H1 (cell line): ENCODE measurements at regions not wholly inside any gene's neighbourhood (a gene's known extent, or its start where the extent isn't known, plus 50 kb on each side); places are given as distances from the start of the nearest gene placed in this dataset.

Experiments used
- CTCF ChIA-PET: fragments of 300-600 bp; sonication (Branson Sonifier 250); formaldehyde crosslinking; loops from one replicate; lab custom pipeline; 2021; ENCODE audit not compliant: partially characterized antibody; lab: Charles Lee
- POLR2A ChIA-PET: fragments of 300-600 bp; sonication (Branson Sonifier 250); formaldehyde crosslinking; loops from one replicate; lab custom pipeline; 2021; ENCODE audit warnings: inconsistent platforms; ENCODE audit not compliant: partially characterized antibody; lab: Charles Lee
- DNase-seq, 2 experiments: peaks; one replicate each; pipeline versions ENCODE4 v3.0.0 to v3.0.0-alpha.2; 2010 to 2022; ENCODE audit warnings: low spot score in 2 of 2, low read depth in 1 of 2, mixed read lengths in 1 of 2
- FAIRE-seq: peaks from 2 replicates; lab custom pipeline; 2011; peaks lifted over from hg19 to GRCh38; lab: Jason Lieb, UNC
- H2AFZ ChIP-seq: 2 replicates; pipeline ENCODE4 v1.8.1; 2012; ENCODE audit warnings: low read length, inconsistent platforms
- H2AK5ac ChIP-seq: 2 replicates; pipeline ENCODE4 v1.6.1; 2013; ENCODE audit warnings: low read depth, low read length
- H2BK120ac ChIP-seq: replicated peaks from 2 replicates; pipeline ENCODE3; 2013; ENCODE audit warnings: low read depth, low read length, inconsistent platforms
- H2BK12ac ChIP-seq: 2 replicates; pipeline ENCODE4 v1.6.1; 2013; ENCODE audit warnings: low read depth, low read length
- H2BK15ac ChIP-seq: 2 replicates; pipeline ENCODE4 v1.6.1; 2013; ENCODE audit warnings: low read length
- H2BK20ac ChIP-seq: 2 replicates; pipeline ENCODE4 v1.6.1; 2013; ENCODE audit warnings: low read length
- H2BK5ac ChIP-seq: 2 replicates; pipeline ENCODE4 v1.6.1; 2013; ENCODE audit warnings: low read depth, low read length
- H3K14ac ChIP-seq: 2 replicates; pipeline ENCODE4 v1.6.1; 2013; ENCODE audit warnings: inconsistent platforms; ENCODE audit not compliant: insufficient read length
- H3K18ac ChIP-seq: 2 replicates; pipeline ENCODE4 v1.6.1; 2013; ENCODE audit warnings: low read length; ENCODE audit errors: extremely low read depth
- H3K23ac ChIP-seq: 2 replicates; pipeline ENCODE4 v1.6.1; 2013; ENCODE audit warnings: inconsistent platforms; ENCODE audit not compliant: insufficient read length
- H3K23me2 ChIP-seq: 2 replicates; pipeline ENCODE4 v1.6.1; 2013; ENCODE audit warnings: low read depth, low read length
- H3K27ac ChIP-seq: 2 replicates; pipeline ENCODE4 v1.6.1; 2011; ENCODE audit warnings: low read depth, low read length, inconsistent platforms
- H3K27me3 ChIP-seq, 4 experiments: replicated peaks in 1 of 4; 1 replicate in 1 of 4; 2 replicates in 3 of 4; pipeline versions ENCODE4 v1.6.1 to v1.8.1; 2011 to 2013; ENCODE audit warnings: low read length in 3 of 4, mild to moderate bottlenecking in 3 of 4, inconsistent platforms in 2 of 4, mixed read lengths in 2 of 4, moderate library complexity in 1 of 4; ENCODE audit not compliant: control insufficient read depth in 3 of 4, insufficient read depth in 3 of 4; ENCODE audit errors: extremely low read depth in 1 of 4
- H3K36me3 ChIP-seq, 4 experiments: 2 replicates each; pipeline versions ENCODE4 v1.6.1 to v1.8.1; 2011 to 2013; ENCODE audit warnings: mild to moderate bottlenecking in 4 of 4, low read length in 3 of 4, moderate library complexity in 2 of 4, control low read depth in 1 of 4, inconsistent platforms in 1 of 4; ENCODE audit not compliant: insufficient read depth in 4 of 4, control insufficient read depth in 2 of 4
- H3K4ac ChIP-seq: replicated peaks from 2 replicates; pipeline ENCODE3; 2013; ENCODE audit warnings: low read length, low read depth, mixed read lengths, inconsistent platforms; ENCODE audit not compliant: insufficient read length
- H3K4me1 ChIP-seq, 4 experiments: replicated peaks in 1 of 4; 1 replicate in 1 of 4; 2 replicates in 3 of 4; pipeline versions ENCODE4 v1.6.1 to v1.8.1; 2011 to 2013; ENCODE audit warnings: low read length in 3 of 4, inconsistent platforms in 2 of 4, mixed read lengths in 1 of 4; ENCODE audit not compliant: insufficient read depth in 4 of 4, control insufficient read depth in 3 of 4
- H3K4me2 ChIP-seq, 2 experiments: 2 replicates each; pipeline versions ENCODE4 v1.6.1 to v1.8.1; 2011 to 2013; ENCODE audit warnings: low read depth in 2 of 2, low read length in 2 of 2, control low read depth in 1 of 2, inconsistent platforms in 1 of 2, mild to moderate bottlenecking in 1 of 2; ENCODE audit not compliant: insufficient read depth in 1 of 2
- H3K4me3 ChIP-seq, 4 experiments: fragments of 200-600, 300-600 bp in 1 of 4; sonication (generic), shearing (Covaris generic), sonication (Bioruptor Twin) in 1 of 4; 2 replicates each; pipeline versions ENCODE4 v1.5.1 to v1.8.1; 2011 to 2016; ENCODE audit warnings: low read length in 4 of 4, low read depth in 3 of 4, control low read depth in 2 of 4, inconsistent platforms in 2 of 4, mild to moderate bottlenecking in 2 of 4, mixed read lengths in 1 of 4, moderate library complexity in 1 of 4; ENCODE audit not compliant: insufficient read depth in 2 of 4; ENCODE audit errors: extremely low read depth in 1 of 4
- H3K56ac ChIP-seq: replicated peaks from 2 replicates; pipeline ENCODE3; 2013; ENCODE audit warnings: low read depth, mild to moderate bottlenecking, mixed read lengths, low read length, inconsistent platforms; ENCODE audit not compliant: insufficient read length
- H3K79me1 ChIP-seq: 2 replicates; pipeline ENCODE4 v1.6.1; 2013; ENCODE audit warnings: low read depth, low read length, control low read depth
- H3K79me2 ChIP-seq, 2 experiments: 2 replicates each; pipeline versions ENCODE4 v1.6.1 to v1.8.1; 2012 to 2013; ENCODE audit warnings: low read length in 2 of 2, mild to moderate bottlenecking in 2 of 2, inconsistent platforms in 1 of 2; ENCODE audit not compliant: insufficient read depth in 2 of 2, control insufficient read depth in 1 of 2
- H3K9ac ChIP-seq, 4 experiments: replicated peaks in 1 of 4; 1 replicate in 1 of 4; 2 replicates in 3 of 4; pipeline versions ENCODE4 v1.6.1 to v1.8.1; 2011 to 2013; ENCODE audit warnings: low read depth in 3 of 4, low read length in 3 of 4, control low read depth in 2 of 4, mild to moderate bottlenecking in 2 of 4, moderate library complexity in 2 of 4, inconsistent platforms in 1 of 4; ENCODE audit errors: extremely low read depth in 1 of 4
- H3K9me3 ChIP-seq, 2 experiments: 2 replicates each; pipeline versions ENCODE4 v1.6.1 to v1.8.1; 2012 to 2013; ENCODE audit warnings: mild to moderate bottlenecking in 2 of 2, moderate library complexity in 2 of 2, control low read depth in 1 of 2, inconsistent platforms in 1 of 2, low read depth in 1 of 2, low read length in 1 of 2, mixed read lengths in 1 of 2; ENCODE audit not compliant: insufficient read depth in 2 of 2
- H4K20me1 ChIP-seq, 2 experiments: replicated peaks in 1 of 2; 2 replicates each; pipeline versions ENCODE3 to v1.8.1; 2011 to 2013; ENCODE audit warnings: inconsistent platforms in 2 of 2, low read length in 2 of 2, mild to moderate bottlenecking in 1 of 2; ENCODE audit not compliant: insufficient read depth in 2 of 2, control insufficient read depth in 1 of 2
- H4K5ac ChIP-seq: 2 replicates; pipeline ENCODE4 v1.6.1; 2013; ENCODE audit warnings: low read length, low read depth, mixed read lengths, inconsistent platforms; ENCODE audit not compliant: insufficient read length
- H4K8ac ChIP-seq: 2 replicates; pipeline ENCODE4 v1.8.0; 2013; ENCODE audit warnings: mild to moderate bottlenecking, moderate library complexity, low read length, inconsistent platforms; ENCODE audit not compliant: insufficient read depth; ENCODE audit errors: extremely low read depth
- H4K91ac ChIP-seq: replicated peaks from 2 replicates; pipeline ENCODE3; 2013; ENCODE audit warnings: low read length, mixed read lengths, inconsistent platforms; ENCODE audit not compliant: insufficient read length
- BACH1 ChIP-seq: IDR thresholded peaks from 2 replicates; pipeline ENCODE4 v1.6.1; 2012; ENCODE audit warnings: low read length, improper control_type of control experiment
- RAD21 ChIP-seq, 2 experiments: IDR thresholded peaks in 1 of 2; conservative IDR thresholded peaks in 1 of 2; 2 replicates each; pipeline ENCODE4 v1.6.1; 2011; ENCODE audit warnings: low read depth in 2 of 2, low read length in 2 of 2, improper control_type of control experiment in 1 of 2, inconsistent platforms in 1 of 2, mild to moderate bottlenecking in 1 of 2, moderate library complexity in 1 of 2
- WGBS, 2 experiments: shearing (Covaris generic) in 1 of 2; methylation state at CpG; one replicate each; pipeline versions ENCODE4 v1.1.6 to v1.1.7; 2013 to 2015; ENCODE audit warnings: low lambda C conversion rate in 2 of 2, mixed read lengths in 2 of 2, inconsistent platforms in 1 of 2, low coverage in 1 of 2, missing lambda C conversion rate in 1 of 2; ENCODE audit not compliant: insufficient replicate concordance in 2 of 2, insufficient coverage in 1 of 2, insufficient read length in 1 of 2; ENCODE audit errors: extremely low coverage in 1 of 2, missing lambda C conversion rate in 1 of 2; 5-methylcytosine and 5-hydroxymethylcytosine counted together

DNA sequence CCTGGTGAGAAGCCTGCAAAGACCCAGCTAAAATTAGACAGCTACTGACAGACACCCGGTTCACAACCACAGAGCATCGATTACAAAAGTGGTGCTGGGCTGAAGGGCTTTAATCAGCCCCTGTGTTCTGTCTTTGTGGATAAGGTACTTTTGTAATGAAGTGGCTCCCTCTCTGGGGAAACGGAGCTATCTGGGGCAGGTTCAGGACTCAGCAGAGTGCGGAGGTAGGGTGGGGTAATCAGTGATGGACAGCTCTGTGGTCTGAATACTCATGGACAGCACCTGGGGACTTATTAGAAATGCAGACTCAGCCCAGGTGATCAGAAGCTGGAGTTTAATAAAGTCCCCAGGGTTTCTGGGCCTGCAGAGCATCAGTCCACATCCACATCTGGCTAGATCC lies 152.0 kb downstream of the MATN1 start:
- no peaks in the 10 kb centered on the region for H4K20me1 ChIP-seq
- POLR2A ChIA-PET: no interaction called here
- no peak overlapping the region for H2AFZ ChIP-seq
- no peak for DNase-seq
- H3K27me3 ChIP-seq: no peaks in the 10 kb centered on the region
- H3K4ac ChIP-seq: no peak overlapping the region
- H3K79me2 ChIP-seq: no peaks in the 10 kb centered on the region
- no peak overlapping the region for H2AK5ac ChIP-seq
- no peaks in the 10 kb centered on the region for H3K23me2 ChIP-seq
- H3K36me3 ChIP-seq: no peaks in the 10 kb centered on the region
- H2BK20ac ChIP-seq: no peak overlapping the region
- no peaks in the 10 kb centered on the region for H3K4me1 ChIP-seq
- FAIRE-seq: no peak
- no peak overlapping the region for H3K23ac ChIP-seq
- WGBS, 2 experiments: 80% methylated on average over 4 of the region's 4 CpGs; no CpG with 5 or more reads in 1 of the 2 experiments
- H2BK120ac ChIP-seq: no peak overlapping the region
- no peak overlapping the region for H3K56ac ChIP-seq
- no peak for TF ChIP-seq BACH1
- TF ChIP-seq RAD21 (IDR thresholded peaks at IDR 0.05 in 1 of 2, conservative IDR thresholded peaks at IDR 0.05 in 1 of 2; ENCODE audit: low read depth in 2 of 2, low read length in 2 of 2): peak in 1 of 2 experiments; percentile 16; a peak in 1 of 4 replicates
- H3K9me3 ChIP-seq: no peaks in the 10 kb centered on the region
- CTCF ChIA-PET: interaction anchor here (0.6 to 2.8 kb wide), 7 partner anchors 8 to 494 kb away, joined by 3 to 9 read pairs (median 4); no protein-coding TSS in a partner anchor
- no peak overlapping the region for H2BK5ac ChIP-seq
- H3K79me1 ChIP-seq: no peaks in the 10 kb centered on the region
- no peak overlapping the region for H3K4me2 ChIP-seq
- no peak overlapping the region for H2BK12ac ChIP-seq
- H3K18ac ChIP-seq: no peak overlapping the region
- no peak overlapping the region for H3K14ac ChIP-seq
- H3K4me3 ChIP-seq: no peak overlapping the region
- no peak overlapping the region for H4K91ac ChIP-seq
- H4K8ac ChIP-seq: peak overlapping the region; percentile 69; the same call in 1 of the 2 replicates
- no peak overlapping the region for H3K9ac ChIP-seq
- no peak overlapping the region for H4K5ac ChIP-seq
- no peak overlapping the region for H2BK15ac ChIP-seq
- no peak overlapping the region for H3K27ac ChIP-seq
